Adrenal gland (tissue), 9 donors: ENCODE measurements at regions not wholly inside any gene's neighbourhood (a gene's known extent, or its start where the extent isn't known, plus 50 kb on each side); places are given as distances from the start of the nearest gene placed in this dataset.

Experiments used
- DNase-seq, 7 donors: peaks; one replicate each; pipeline ENCODE4 v3.0.0-alpha.2; 2019 to 2020
- H3K27ac ChIP-seq, 5 donors: fragments of 200-600 bp; sonication (generic) in 4 of 5; 1 replicate in 3 of 5; 2 replicates in 2 of 5; pipeline versions ENCODE4 v1.5.1 to v1.8.0; 2016 to 2020; ENCODE audit warnings: mild to moderate bottlenecking in 1 of 5
- H3K27me3 ChIP-seq: fragments of 200-600 bp; 2 replicates; pipeline ENCODE4 v1.8.0; 2021
- H3K36me3 ChIP-seq, 2 donors: fragments of 200-600 bp; replicated peaks in 1 of 2; 1 replicate in 1 of 2; 2 replicates in 1 of 2; pipeline versions ENCODE4 v1.5.1 to v1.8.0; 2018 to 2022
- H3K4me1 ChIP-seq, 2 donors: fragments of 200-600 bp; replicated peaks in 1 of 2; 1 replicate in 1 of 2; 2 replicates in 1 of 2; pipeline versions ENCODE4 v1.5.1 to v1.8.0; 2018 to 2021
- H3K4me3 ChIP-seq, 4 donors: fragments of 200-600 bp; sonication (generic) in 3 of 4; one replicate each; pipeline ENCODE4 v1.5.1; 2016 to 2018
- H3K9me3 ChIP-seq, 3 donors: fragments of 200-600 bp; sonication (generic) in 1 of 3; replicated peaks in 1 of 3; 1 replicate in 2 of 3; 2 replicates in 1 of 3; pipeline versions ENCODE4 v1.5.1 to v1.8.0; 2016 to 2021
- POLR2A ChIP-seq, 2 donors: fragments of 450-650 bp; IDR thresholded peaks; one replicate each; pipeline ENCODE4 v1.6.1; 2017; ENCODE audit warnings: antibody characterized with exemption in 2 of 2, mild to moderate bottlenecking in 2 of 2, moderate library complexity in 1 of 2
- WGBS, 4 donors: extraction: QIAGEN DNeasy Blood & Tissue Kit in 2 of 4; methylation state at CpG; one replicate each; pipeline versions ENCODE4 v1.1.5 to v1.1.7; 2013 to 2017; 5-methylcytosine and 5-hydroxymethylcytosine counted together
- intact Hi-C, 2 donors: fragments of 100-400 bp; cut with DNase I; formaldehyde crosslinking; loops; one replicate each; pipeline versions ENCODE4 v1.14.1 to v1.15.0; 2022 to 2023
- TF ChIP-seq, protein P1 (sequence below), 6 experiments: fragments of 450-650 bp in 4 of 6; fragments of 200-600 bp in 2 of 6; sonication (generic) in 1 of 6; IDR thresholded peaks; 1 replicate in 5 of 6; 2 replicates in 1 of 6; pipeline versions ENCODE4 v1.5.1 to v1.8.0; 2016 to 2021; ENCODE audit warnings: antibody characterized with exemption in 6 of 6, mild to moderate bottlenecking in 2 of 6, moderate library complexity in 1 of 6
- donor health status: healthy with polysubstance abuse.
- donor health status: Bipolar disorder and iron deficiency.
- donor health status: DM: yes; HTN: yes; CAD: no.
- donor health status: DM: no; HTN: no; CAD: no.
- donor health status: DM: no; HTN: no; CAD: no.

DNA sequence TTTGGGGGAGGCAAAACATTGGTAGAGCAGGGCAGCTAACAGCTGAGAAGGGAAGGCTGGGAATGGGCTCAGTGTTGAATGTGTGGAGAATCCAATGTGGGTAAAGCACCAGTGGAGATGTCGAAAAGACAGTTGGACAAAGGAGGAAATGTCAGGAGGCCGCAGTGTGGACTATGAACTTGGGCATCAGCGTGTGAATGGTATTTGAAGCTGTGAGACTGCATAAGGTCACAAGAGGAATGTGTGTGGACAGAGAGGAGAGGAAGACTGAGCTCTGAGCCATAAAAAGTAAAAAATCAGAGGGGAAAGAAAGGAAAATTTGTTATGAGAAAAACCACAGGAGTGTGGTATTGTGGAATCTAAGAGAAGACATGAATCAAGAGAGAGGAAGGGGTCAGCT lies 99.4 kb upstream of the ADAMTS16 start:
- H3K27ac ChIP-seq = no peak overlapping the region
- no peak overlapping the region for H3K4me3 ChIP-seq
- DNase-seq = no peak
- no peaks in the 10 kb centered on the region for H3K4me1 ChIP-seq
- TF ChIP-seq, protein P1, sequence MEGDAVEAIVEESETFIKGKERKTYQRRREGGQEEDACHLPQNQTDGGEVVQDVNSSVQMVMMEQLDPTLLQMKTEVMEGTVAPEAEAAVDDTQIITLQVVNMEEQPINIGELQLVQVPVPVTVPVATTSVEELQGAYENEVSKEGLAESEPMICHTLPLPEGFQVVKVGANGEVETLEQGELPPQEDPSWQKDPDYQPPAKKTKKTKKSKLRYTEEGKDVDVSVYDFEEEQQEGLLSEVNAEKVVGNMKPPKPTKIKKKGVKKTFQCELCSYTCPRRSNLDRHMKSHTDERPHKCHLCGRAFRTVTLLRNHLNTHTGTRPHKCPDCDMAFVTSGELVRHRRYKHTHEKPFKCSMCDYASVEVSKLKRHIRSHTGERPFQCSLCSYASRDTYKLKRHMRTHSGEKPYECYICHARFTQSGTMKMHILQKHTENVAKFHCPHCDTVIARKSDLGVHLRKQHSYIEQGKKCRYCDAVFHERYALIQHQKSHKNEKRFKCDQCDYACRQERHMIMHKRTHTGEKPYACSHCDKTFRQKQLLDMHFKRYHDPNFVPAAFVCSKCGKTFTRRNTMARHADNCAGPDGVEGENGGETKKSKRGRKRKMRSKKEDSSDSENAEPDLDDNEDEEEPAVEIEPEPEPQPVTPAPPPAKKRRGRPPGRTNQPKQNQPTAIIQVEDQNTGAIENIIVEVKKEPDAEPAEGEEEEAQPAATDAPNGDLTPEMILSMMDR (IDR thresholded peaks at IDR 0.05) = no peak
- no peak for TF ChIP-seq POLR2A (IDR thresholded peaks at IDR 0.05)
- no peaks in the 10 kb centered on the region for H3K36me3 ChIP-seq
- H3K9me3 ChIP-seq = no peaks in the 10 kb centered on the region
- no peaks in the 10 kb centered on the region for H3K27me3 ChIP-seq
- WGBS, 4 donors = 64 to 84% (median 74%) methylated on average over 3 of the region's 3 CpGs
- intact Hi-C loops = no loop called here

DNA sequence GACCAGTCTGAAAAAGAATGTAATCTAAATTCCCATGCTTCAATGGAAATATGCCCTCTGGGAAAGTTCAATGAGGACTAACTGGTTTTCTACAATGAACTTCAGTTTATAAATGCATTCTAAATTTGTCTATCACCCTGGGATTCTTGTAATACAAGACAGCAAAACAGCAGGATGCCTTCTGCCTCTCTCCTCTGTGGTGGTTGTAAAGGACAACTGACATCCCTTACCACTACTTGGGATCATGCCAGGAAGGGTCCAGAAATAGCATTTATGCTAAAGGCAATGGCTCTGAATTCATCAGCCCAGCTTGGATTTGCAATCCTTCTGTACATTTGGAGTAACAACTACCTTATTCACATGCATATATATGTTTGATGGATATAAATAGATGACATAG lies 97.3 kb upstream of the ADAMTS16 start:
- H3K9me3 ChIP-seq = no peaks in the 10 kb centered on the region
- H3K27me3 ChIP-seq = no peaks in the 10 kb centered on the region
- DNase-seq = no peak
- intact Hi-C loops = no loop called here
- no peaks in the 10 kb centered on the region for H3K4me1 ChIP-seq
- no peak overlapping the region for H3K4me3 ChIP-seq
- no peaks in the 10 kb centered on the region for H3K36me3 ChIP-seq
- H3K27ac ChIP-seq = no peak overlapping the region
- TF ChIP-seq, protein P1 (IDR thresholded peaks at IDR 0.05) = no peak
- TF ChIP-seq POLR2A (IDR thresholded peaks at IDR 0.05) = no peak

DNA sequence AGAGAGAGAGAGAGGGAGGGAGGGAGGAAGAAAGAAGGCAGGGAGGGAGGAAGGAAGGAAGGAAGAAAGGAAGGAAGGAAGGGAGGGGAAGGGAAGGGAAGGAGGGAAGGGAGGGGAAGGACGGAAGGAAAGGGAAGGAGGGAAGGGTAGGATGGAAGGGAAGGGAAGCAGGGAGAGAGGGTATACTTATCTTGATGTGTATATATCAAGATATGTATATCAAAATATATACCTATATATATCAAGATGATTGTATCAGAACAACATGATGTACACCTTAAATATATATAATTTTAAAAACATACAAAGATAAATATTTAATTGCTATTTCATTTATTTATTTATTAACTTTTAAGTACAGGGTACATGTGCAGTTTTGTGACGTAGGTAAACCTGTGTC lies 96.8 kb upstream of the ADAMTS16 start:
- no peak overlapping the region for H3K4me3 ChIP-seq
- no peaks in the 10 kb centered on the region for H3K4me1 ChIP-seq
- no peaks in the 10 kb centered on the region for H3K27me3 ChIP-seq
- no peaks in the 10 kb centered on the region for H3K9me3 ChIP-seq
- WGBS, 4 donors = 24 to 51% (median 33%) methylated on average over 2 of the region's 2 CpGs
- TF ChIP-seq, protein P1 (IDR thresholded peaks at IDR 0.05) = no peak
- no peak for TF ChIP-seq POLR2A (IDR thresholded peaks at IDR 0.05)
- intact Hi-C loops = no loop called here
- DNase-seq = no peak
- no peak overlapping the region for H3K27ac ChIP-seq
- no peaks in the 10 kb centered on the region for H3K36me3 ChIP-seq

DNA sequence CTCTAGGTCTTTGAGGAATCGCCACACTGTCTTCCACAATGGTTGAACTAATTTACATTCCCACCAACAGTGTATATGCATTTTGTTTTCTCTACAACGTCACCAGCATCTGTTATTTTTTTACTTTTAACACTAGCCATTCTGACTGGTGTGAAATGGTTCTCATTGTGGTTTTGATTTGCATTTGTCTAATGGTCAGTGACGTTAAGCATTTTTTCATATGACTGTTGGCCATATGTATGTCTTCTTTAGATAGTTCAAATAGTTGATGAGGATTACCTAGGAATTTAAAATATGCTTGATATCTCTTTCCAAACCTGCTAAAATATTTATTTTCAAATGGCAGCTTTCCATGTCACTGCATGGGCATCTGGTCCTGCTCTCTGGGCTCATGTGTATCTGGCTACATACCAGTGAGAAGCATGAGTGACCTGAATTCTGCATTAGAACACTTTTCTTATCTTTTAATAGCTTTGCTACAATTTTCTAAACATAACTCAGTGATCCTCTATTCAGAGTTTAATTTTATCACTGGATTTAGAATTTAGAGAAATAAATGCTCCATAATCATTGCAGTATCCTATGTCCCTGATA lies 95.8 kb upstream of the ADAMTS16 start:
- no peak overlapping the region for H3K27ac ChIP-seq
- intact Hi-C loops = no loop called here
- no peak overlapping the region for H3K4me3 ChIP-seq
- no peak for TF ChIP-seq POLR2A (IDR thresholded peaks at IDR 0.05)
- TF ChIP-seq, protein P1 (IDR thresholded peaks at IDR 0.05) = no peak
- H3K4me1 ChIP-seq = no peaks in the 10 kb centered on the region
- no peaks in the 10 kb centered on the region for H3K36me3 ChIP-seq
- DNase-seq = no peak
- 63 to 82% (median 70%) methylated on average over 3 of the region's 3 CpGs for WGBS, 4 donors
- H3K9me3 ChIP-seq = no peaks in the 10 kb centered on the region
- H3K27me3 ChIP-seq = no peaks in the 10 kb centered on the region
